DOHH2 (cell line): ENCODE measurements at regions not wholly inside any gene's neighbourhood (a gene's known extent, or its start where the extent isn't known, plus 50 kb on each side); places are given as distances from the start of the nearest gene placed in this dataset.

Source experiments
- H3F3A ChIP-seq: fragments of 200-600 bp; sonication (generic), shearing (Covaris generic); 2 replicates; pipeline ENCODE4 v1.6.0; 2016; ENCODE audit warnings: antibody characterized with exemption, mild to moderate bottlenecking; ENCODE audit not compliant: control insufficient read depth, insufficient read depth
- H3K27ac ChIP-seq: fragments of 200-600 bp; sonication (generic); 2 replicates; pipeline ENCODE4 v1.5.1; 2014; ENCODE audit warnings: low read depth, mild to moderate bottlenecking, low read length, moderate library complexity
- H3K27me3 ChIP-seq: fragments of 200-600 bp; sonication (generic); 2 replicates; pipeline ENCODE4 v1.6.1; 2014; ENCODE audit warnings: mild to moderate bottlenecking, low read length, mixed read lengths; ENCODE audit not compliant: control insufficient read depth
- H3K36me3 ChIP-seq: fragments of 200-600 bp; sonication (generic); 2 replicates; pipeline ENCODE4 v1.6.1; 2014; ENCODE audit warnings: mild to moderate bottlenecking, low read length, moderate library complexity, mixed read lengths; ENCODE audit not compliant: control insufficient read depth
- H3K4me1 ChIP-seq: fragments of 200-600 bp; sonication (generic); 2 replicates; pipeline ENCODE4 v1.6.1; 2014; ENCODE audit warnings: mild to moderate bottlenecking, low read length, mixed read lengths; ENCODE audit not compliant: control insufficient read depth
- H3K4me2 ChIP-seq: fragments of 200-600 bp; sonication (generic); 2 replicates; pipeline ENCODE4 v1.6.0; 2014; ENCODE audit warnings: mild to moderate bottlenecking, low read length, moderate library complexity
- H3K4me3 ChIP-seq: fragments of 200-600 bp; sonication (generic); 2 replicates; pipeline ENCODE4 v1.5.1; 2014; ENCODE audit warnings: mild to moderate bottlenecking, low read length, mixed read lengths
- H3K79me2 ChIP-seq: fragments of 200-600 bp; sonication (generic); 2 replicates; pipeline ENCODE4 v1.6.1; 2014; ENCODE audit warnings: mild to moderate bottlenecking, low read length, mixed read lengths; ENCODE audit not compliant: control insufficient read depth
- H3K9me2 ChIP-seq: fragments of 200-600 bp; sonication (generic); replicated peaks from 2 replicates; pipeline ENCODE4 v1.6.1; 2014; ENCODE audit warnings: mild to moderate bottlenecking, low read length, mixed read lengths; ENCODE audit not compliant: control insufficient read depth
- H3K9me3 ChIP-seq: fragments of 200-600 bp; sonication (generic); 2 replicates; pipeline ENCODE4 v1.6.1; 2014; ENCODE audit warnings: antibody characterized with exemption, low read length, mixed read lengths; ENCODE audit not compliant: control insufficient read depth, insufficient read depth
- H4K20me1 ChIP-seq: fragments of 200-600 bp; sonication (generic); 2 replicates; pipeline ENCODE4 v1.6.0; 2014; ENCODE audit warnings: low read depth, mild to moderate bottlenecking, antibody characterized with exemption, low read length, moderate library complexity; ENCODE audit not compliant: control insufficient read depth, insufficient read depth
- CTCF ChIP-seq: fragments of 200-600 bp; sonication (generic); IDR thresholded peaks from one replicate; pipeline ENCODE4 v1.5.1; 2014; ENCODE audit warnings: antibody characterized with exemption, mild to moderate bottlenecking, low read depth, low read length; ENCODE audit not compliant: poor library complexity, severe bottlenecking
- EZH2phosphoT487 ChIP-seq: fragments of 200-600 bp; sonication (generic); IDR thresholded peaks from 2 replicates; pipeline ENCODE4 v1.6.1; 2017; ENCODE audit warnings: borderline replicate concordance, mild to moderate bottlenecking, antibody characterized with exemption, low read length, moderate library complexity, mixed read lengths

GRCh38 chr20:19913927-19914614 is 103.1 kb upstream of the NAA20 start:
- H4K20me1 ChIP-seq, result no peaks in the 10 kb centered on the region
- H3K36me3 ChIP-seq, result no peaks in the 10 kb centered on the region
- no peaks in the 10 kb centered on the region for H3F3A ChIP-seq
- peak overlapping the region; percentile 22 for H3K4me2 ChIP-seq
- no peaks in the 10 kb centered on the region for H3K79me2 ChIP-seq
- peaks cover 27% of the 10 kb centered on the region for H3K4me1 ChIP-seq
- no peaks in the 10 kb centered on the region for H3K9me3 ChIP-seq
- peaks cover 20% of the 10 kb centered on the region for H3K27me3 ChIP-seq
- no peaks in the 10 kb centered on the region for H3K9me2 ChIP-seq
- H3K27ac ChIP-seq, result peak overlapping the region; percentile 43
- TF ChIP-seq EZH2phosphoT487, result no peak
- no peak overlapping the region for H3K4me3 ChIP-seq

- Histone ChIP-seq H3K4me1 (peaks cover 27% of the 10 kb centered on the region), H3K27ac (0 out of 2 replicates have a peak overlapping the region, but pooled peaks have one; percentile 43), H3K4me2 (peak overlapping the region; percentile 22; the same call in 1 of the 2 replicates), H3F3A (no peaks in the 10 kb centered on the region), H3K9me2 (no peaks in the 10 kb centered on the region), H3K27me3 (peaks cover 20% of the 10 kb centered on the region), H3K4me3 (no peak overlapping the region), H4K20me1 (no peaks in the 10 kb centered on the region), H3K79me2 (no peaks in the 10 kb centered on the region), H3K9me3 (no peaks in the 10 kb centered on the region), H3K36me3 (no peaks in the 10 kb centered on the region)
- no peak for TF ChIP-seq CTCF
- TF ChIP-seq EZH2phosphoT487, result no peak
These were observed 101.9 kb upstream of the NAA20 start for GRCh38 chr20:19915111-19915798.

GRCh38 chr20:19916531-19917485 is 100.4 kb upstream of the NAA20 start:
- Histone ChIP-seq H3K9me2 (no peaks in the 10 kb centered on the region), H3K4me2 (no peak overlapping the region), H3K27ac (no peak overlapping the region)

More at GRCh38 chr20:19916531-19917485, 100.4 kb upstream of the NAA20 start:
- Histone ChIP-seq H3K4me3 (no peak overlapping the region), H3K36me3 (no peaks in the 10 kb centered on the region), H3F3A (no peaks in the 10 kb centered on the region), H3K9me3 (no peaks in the 10 kb centered on the region), H4K20me1 (no peaks in the 10 kb centered on the region), H3K27me3 (peaks cover 18% of the 10 kb centered on the region), H3K4me1 (peaks cover 23% of the 10 kb centered on the region), H3K79me2 (no peaks in the 10 kb centered on the region)
- TF ChIP-seq EZH2phosphoT487, result no peak
- no peak for TF ChIP-seq CTCF
